HuH-7.5 (cell line): ENCODE measurements at regions not wholly inside any gene's neighbourhood (a gene's known extent, or its start where the extent isn't known, plus 50 kb on each side); places are given as distances from the start of the nearest gene placed in this dataset.

Experiments used
- DNase-seq: peaks from one replicate; pipeline ENCODE4 v3.0.0; 2011; ENCODE audit warnings: low spot score

DNA sequence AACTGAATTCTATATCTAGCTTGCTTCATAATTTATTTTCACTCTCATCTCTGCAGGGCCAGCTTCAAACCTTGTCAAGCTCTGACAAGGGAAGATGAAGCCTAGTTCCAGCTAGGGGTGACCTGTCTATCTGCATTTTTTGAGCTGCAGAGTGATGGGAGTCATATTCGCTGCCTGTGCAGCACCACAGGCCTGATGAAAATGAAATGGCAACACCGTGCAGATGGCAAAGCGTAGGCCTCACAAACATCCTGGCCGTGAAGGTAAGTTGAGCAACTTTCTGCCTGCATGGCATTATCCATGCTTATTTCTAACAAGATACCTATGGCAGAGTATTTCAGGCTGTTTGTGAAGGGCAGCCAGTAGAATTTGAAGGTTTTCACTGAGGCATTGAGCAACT is 86.4 kb upstream of the C1QTNF9B start:
- DNase-seq: no peak

DNA sequence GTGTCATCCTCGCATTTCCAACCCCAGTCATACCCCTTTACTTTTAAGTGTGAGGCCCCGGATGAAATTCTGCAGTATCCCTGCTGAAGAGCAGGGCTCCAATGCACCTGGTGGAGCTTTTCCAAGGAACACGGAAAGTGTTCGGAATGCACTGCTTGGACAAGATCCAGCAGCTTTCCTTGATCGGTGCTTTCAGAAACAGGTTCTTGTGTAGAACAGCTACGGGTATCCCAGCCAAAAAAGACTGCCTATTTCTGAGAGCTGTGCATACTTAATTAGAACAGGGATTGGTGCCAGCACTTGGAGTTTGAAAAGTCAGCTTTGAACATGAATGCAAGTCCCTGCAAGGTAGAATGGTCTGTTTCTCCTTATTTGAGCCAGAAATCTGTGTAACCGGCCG is 87.2 kb upstream of the C1QTNF9B start:
- DNase-seq: no peak

DNA sequence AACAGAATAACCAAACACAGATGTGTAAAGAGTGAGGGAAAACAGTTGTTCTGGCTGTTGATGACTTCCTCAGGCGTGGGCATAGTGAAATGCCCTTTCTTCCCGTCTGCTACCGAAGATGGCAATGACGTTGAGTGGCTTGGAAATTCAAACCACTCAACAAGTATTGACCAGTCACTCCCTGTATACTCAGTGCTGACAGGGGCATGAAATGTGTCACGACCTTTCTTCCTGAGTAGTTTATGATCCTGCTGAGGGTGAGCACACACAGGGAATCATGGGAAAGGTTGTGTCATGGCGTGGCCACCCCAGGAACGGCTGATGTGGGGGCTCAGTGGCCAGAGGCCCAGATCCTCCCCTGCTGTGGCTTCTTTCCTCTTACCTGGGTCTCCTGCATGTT is 87.8 kb upstream of the C1QTNF9B start:
- no peak for DNase-seq

DNA sequence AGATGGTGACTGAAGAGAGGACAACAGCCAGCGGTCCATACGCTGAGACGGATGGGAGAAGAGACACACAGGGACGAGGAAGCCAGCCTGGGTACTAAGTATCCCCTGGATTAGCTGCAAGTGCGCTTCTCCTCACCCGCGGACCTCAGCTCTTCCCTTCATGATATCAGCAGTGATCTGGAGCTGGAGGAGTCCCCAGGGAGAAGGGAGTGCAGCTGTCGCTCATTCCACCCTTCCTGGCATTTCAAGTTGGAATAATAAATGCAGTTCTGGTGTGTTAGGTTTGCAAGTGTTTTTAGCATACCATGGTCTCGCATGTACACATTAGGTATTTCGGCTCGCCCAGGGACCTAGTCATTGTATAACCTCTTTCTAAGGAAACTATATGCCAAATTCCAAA is 88.5 kb upstream of the C1QTNF9B start:
- no peak for DNase-seq

DNA sequence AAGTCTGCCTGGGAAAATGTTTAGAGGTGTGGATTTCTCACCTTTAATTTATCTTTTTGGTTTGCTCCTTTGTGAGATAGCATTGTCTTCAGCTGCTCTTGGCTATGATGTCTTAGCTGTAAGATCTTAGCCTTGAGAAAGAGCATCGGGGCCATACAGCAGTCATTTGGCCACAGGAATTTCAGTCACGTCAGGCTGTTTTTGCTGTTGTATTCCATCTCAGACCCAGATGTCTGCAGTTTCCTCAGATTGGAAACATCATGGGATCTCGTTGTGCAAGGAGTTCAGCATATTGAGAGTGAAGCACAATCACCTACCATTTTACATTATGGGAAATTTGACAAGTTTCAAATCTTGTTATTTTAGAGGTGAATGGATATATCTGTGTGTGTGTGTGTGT is 89.3 kb upstream of the C1QTNF9B start:
- no peak for DNase-seq

DNA sequence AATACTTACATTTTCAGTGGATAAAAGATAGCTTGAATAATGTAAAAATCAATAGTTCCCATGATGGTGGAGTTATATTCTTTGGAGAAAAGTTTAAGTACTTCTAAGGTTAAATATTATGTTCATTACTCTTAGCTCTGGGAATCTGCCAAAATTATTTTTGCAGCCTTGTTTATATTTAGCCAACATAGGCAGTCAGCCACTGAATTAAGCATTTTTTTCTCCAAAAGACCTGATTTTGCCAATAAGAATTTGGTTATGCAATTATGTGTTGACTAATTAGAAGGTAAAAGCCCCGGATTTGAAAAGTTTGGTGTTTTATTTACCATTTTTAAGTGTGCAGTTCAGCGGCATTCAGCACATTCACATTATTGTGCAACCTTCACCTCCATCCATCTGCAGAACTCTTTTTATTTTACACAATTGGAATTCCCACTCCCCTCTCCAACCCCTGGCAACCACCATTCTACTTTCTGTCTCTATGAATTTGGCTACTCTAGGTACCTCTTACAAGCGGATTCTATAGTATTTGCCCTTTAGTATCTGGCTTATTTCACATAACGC is 90.1 kb upstream of the C1QTNF9B start:
- DNase-seq: no peak

DNA sequence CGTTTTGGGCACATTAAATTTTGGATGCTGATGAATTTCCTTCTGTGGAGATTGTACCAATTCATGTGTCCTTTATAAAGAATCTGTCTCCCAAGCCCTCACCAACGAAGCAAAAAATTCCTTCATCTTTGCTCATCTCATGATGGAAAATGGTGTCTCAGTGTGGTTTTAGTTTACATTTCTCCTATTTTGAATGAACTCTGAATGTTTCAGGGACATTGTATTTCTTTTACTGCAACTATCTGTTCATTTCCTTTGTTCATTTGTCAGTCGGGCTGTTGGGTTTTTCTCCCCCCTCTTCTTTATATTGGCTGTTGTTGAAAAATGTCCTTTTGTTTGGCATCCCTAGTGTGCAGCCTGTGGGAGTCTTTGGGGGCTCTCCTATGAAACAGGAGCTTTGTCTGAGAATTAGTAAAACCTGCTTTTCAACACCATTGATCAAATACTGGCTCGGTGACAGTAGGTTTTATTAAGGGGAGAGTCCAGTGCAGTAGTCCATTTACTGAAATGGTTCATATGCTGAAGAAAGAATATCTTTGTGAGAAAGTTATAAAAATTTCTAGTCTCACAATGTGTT is 91.3 kb upstream of the C1QTNF9B start:
- no peak for DNase-seq

DNA sequence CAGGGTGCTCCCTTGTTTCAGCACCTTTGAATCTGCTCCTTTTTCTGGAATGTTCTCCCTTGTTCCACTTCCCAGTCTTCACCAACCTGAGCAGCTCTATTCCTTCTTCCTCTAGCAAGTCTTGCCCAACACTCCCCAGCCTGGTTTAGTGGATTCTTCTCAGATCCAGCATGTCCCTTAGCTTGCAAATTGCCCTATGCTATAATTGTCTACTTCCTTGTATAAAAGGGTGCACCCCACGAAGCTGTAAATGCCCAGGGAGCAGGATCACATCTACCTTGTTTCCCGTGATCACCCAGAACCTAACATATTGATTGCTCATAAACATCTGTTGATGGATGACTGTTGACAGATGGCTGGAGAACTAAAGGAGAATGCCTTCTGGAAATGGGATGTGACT is 93.2 kb upstream of the C1QTNF9B start:
- no peak for DNase-seq

DNA sequence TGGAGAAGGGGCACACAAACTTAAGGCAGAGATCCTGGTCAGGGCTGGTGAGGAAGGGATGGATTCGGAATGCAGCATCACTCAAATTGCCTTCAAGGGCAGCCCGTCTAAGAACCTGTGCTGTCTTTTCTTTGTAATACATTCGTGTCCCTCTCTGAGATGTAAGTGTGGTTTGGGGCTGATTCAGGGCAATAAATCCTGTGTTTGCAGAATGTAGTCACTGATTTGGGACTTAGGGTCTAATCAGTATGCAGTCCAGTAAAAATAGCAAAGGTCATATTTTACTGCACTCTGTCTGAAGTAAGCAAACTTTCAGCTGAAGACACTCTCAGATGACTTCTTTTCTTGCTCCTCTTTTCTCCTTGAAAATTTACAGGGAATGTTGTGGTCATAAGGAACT is 93.8 kb upstream of the C1QTNF9B start:
- no peak for DNase-seq

DNA sequence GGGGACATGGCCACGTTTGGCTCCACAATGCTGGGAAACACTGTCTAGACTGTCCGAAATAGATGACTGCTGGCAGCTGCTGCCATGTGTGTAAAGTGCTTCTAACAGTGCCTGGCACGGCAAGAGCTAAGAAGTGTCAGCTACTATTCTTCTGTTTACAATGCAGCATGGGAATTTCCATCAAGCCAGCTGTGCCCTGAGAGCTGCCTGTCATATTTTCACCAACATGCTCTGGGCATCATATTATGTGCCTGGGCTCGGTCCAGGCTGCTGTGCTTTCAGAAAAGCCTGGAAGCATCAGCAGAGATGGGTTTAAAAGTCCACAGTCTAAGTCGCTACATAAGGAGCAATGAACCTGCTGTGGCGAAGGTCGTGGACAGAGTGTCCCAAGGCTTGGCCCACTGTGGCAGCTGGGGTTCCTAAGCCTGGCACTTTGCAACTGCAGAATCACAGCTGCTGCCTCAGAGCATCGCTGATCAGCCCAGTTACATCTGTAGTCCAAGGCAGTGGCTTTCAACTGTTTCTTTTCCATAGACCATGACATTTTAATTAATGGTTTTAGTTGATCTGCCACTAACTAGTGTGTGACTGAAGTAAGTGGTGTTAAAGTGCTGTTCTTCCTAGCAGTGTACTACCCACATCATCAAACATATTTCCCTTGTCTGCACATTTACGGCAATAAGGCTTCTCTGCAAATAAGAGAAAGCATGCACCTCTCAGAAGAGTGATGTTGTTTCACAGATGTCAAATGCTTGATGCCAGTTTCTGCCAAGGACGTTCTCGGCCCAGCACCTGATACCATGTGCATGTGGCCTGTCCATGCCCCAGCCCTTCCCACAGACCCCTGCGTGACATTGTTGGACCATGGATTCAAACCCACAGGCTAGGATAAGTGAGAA is 95.7 kb upstream of the C1QTNF9B start:
- no peak for DNase-seq

DNA sequence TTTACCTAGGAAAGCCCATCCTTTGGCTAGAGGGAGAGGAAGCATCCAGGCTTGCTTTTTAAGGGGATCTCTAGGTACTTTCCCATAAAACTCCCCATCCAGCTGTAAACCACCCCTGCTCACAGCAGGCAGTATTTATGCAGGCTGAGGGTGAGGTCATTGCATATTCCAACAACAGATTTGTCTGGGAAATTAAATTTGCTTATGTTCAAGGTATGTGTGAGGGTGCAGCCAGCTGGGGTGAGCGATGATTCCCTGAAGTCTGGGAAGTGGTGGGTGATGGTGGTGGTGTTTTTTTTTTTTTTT is 96.3 kb upstream of the C1QTNF9B start:
- DNase-seq: no peak

DNA sequence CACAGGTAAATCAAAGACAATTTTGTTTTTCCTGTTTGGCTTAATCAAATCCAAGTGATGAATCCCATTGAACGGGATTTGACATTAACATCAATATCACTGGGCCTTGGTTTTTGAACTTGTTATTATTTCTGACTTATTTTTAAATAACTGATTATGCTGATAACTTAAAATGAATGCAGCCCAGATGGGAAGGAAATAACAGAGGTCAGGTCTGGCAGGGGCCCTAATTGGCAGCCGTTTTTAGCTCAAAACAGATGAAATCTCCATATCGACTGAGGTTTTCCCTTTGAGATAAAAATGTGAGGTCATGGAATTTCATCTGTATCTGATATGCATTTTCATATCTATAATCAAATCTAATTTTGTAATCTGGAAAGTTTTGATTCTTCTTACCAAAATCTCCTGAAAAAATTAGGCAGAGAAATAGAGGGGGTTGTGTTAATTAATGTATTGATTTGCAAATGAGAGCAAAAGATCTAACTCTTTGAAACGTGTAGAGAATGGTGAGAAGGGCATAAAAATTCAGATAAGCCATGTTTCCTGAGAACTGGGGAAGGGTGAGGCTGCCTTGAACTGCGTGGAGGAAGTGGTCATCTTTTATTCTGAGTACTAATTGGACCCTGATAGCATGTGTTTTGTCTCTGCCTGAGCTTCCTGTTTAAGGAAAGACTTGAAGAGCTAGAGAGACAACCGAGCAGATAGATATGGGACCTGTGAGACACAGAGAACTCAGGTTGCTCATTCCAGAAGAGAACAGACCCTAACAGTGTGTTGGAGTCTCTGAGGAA is 98.2 kb upstream of the C1QTNF9B start:
- DNase-seq: no peak

DNA sequence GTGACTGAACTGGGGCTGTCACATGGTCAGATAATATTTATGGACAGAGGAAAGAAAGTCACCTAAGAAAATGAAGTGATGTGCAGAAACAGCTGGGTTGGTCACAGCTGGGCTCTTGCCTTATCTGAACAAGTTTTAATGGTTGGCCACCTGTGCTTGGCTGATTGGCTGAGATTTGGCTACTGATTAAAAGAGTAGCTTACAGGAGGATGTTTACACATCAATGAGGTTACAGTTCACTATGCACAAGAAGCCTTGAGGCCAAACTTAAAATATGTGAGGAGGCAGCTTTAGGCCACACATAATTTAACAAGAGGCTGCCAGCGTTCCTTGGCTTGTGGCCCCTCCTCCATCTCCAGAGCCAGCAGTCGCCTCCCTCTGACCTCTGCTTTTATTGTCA is 99.2 kb upstream of the C1QTNF9B start:
- no peak for DNase-seq

DNA sequence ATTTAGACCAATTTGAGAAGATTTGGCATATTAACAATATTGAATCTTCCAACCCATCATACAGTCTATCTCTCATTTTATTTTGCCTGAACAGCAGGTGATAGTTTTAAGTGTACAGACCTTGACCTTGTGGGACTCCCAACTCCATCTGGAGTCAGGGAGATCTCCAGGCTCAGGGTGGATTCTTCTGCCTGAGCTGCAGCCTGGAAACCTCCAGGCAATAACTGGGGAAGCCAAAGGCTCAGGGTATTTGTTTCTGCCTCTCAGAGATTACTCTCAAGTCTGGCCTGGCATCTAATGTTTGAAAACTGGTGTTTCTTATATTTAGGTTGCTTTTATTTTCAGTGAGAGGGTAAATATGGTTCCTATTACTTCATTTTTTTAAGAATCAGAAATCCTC is 102.1 kb upstream of the C1QTNF9B start:
- no peak for DNase-seq

DNA sequence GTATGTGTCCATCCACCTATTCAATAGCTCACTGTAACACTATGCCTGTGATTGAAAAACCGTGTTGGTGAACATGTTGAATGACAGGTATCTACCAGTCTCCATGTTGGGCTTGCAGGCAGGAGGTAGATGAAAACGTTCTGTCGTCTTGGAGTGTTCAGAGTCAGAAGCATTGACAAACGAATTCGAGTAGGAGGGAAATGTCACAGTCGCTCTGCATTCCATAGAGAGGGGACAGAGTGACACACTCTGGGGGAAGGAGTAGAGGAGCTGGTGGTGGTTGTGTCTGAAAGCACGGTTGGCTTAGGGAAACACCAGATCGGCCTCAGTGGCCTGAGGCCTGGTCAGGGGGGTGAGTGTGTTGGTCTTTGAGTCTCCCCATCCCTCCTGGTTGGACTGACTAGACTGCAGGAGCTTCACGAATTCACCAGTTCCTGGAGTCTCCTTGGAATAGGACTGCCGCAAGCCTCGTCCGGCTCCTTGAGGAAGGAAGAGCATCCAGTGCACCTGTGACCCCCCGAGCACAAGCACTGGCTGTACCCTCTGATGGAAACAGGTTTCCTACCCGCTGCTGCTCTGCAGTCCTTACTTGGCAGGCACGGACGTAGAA is 105.0 kb upstream of the C1QTNF9B start:
- no peak for DNase-seq

DNA sequence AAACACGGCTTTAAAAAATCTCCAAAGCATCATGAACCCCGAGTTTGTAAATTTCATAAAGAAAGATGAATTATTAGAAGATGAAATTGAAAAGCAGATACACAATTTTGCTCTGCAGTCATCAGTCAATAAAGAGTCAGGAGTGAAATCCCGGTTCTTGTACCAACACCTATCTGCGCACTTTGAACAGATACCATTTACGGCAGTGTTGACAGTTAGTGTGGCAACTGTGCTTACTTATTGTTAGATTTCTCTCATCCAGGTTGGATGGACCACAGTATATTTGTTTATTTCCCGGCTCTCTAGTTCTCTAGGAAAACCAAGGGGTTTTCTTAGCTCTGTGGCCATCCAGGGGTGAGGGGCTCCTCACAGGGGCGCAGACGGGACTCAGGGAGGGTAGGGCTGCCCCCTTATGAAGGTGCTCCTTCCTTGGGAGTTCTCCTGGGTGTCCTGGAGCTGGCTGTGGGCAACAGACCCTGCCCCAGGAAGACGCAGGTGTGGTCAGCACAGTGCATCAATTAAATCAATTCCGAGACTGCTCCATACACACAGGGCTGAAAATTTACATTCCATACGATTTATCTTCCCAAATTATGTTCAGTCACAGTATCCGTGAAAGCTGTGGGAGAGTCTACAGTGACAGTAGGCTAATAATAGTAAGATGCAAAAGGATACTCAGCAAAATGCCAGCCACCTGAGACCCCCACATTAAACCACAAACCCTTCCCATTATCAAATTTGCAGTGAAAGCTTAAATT is 107.0 kb upstream of the C1QTNF9B start:
- DNase-seq: no peak

DNA sequence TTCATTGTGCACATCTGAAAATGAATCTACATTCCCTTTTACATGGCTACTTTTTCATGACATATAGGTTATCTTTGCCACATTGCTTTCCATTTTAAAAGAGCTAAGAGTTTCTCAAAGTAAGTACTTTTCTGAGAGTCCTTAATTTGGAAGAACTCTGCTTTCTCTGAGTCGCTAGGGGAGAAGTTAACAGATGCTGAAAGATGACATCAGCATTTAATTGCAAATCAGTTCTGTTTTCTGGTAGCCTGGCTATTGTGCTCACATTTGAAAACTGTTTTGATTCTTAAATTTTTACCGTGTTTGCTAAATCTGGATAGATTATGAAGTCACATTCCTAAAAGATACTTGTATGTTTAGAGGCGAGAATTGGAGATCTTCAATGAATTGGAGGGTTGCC is 107.7 kb upstream of the C1QTNF9B start:
- DNase-seq: no peak

DNA sequence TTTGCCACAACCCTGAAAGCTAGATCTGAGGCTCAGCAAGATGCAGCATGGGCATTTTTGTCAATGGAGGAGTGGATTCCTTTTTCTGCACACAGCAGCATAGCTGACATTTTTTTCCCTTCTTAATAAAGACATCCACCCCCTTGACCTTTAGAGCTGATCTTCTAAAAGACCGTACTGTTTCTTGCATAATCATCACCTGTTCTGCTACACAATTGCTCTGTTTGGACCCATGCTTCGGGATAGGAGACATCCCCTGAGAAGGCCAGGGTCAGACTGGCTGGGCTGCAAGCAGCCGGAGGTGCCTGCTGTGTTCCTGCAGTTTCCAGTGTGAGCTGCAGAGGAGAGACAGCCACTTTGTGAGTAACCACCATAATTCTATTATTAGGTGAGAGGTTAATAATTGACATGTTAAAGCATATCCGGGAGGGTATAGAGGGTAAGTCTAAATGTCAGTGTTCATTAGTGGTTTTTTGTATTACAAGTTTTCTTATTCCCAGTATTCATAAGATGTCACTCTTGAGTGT is 108.5 kb upstream of the C1QTNF9B start:
- no peak for DNase-seq

DNA sequence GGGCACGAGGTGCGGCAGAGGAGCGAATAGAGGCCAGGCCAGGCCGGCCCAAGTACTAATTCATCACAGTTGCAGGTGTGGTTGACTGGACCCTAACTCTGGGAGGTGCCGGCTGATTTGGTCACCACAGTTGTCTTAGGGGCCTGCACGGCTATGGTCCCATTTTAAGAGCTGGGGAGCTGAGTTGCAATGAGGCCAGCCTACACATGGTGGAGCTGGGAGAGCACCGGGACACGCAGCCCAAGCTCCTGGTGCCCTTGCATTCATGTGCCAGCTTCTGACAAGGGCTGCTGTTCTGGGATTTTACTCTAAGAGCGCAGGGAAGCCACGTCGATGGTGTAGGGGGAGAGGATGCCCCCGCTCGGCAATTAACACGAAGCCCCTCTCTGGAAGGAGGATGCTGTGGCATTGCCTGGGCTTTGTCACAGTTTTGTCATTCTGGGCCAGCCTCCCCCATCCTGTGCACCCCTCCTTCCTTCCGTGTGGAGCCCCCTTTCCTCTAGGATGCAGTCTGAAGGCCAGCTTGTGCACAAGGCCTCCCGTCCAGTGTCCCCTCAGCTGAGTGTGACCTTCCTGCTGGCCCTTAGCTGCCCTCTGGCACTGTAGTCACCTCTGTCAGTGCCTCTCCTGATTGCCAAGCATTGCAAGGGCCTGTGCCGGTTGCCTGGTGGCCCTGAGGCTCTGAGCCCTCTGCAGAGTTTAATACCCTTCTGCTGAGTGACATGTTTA is 109.4 kb upstream of the C1QTNF9B start:
- DNase-seq: no peak

DNA sequence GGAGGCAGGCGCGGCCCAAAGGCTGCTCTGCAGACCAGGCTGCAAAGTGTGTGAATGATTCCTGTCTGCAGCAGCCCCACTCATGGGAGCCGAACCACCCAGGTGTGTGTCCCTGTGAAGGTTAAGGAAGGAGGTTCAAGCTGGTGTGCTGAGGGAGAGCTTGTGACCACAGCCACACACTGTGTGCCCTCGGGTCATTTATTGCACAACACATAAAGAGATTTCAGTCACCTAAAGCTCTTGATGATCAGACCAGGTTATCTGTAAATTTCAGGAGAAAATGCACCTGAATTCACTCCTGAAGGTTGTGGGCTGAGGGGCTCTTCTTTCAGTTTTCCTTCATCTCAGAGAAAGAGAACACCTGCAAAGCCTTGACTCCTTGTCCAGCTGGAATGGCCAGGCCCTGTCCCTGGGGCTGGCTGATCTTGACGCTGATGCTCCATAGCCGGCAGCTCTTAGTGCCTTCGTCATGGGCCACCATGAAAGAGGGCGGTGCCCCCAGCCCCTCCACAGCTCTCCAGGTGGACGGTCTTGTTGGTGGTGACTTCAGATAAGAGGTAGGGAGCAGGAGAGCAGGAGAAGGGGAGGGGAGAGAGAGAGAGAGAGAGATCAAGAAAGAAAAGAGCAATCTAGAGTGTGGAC is 110.8 kb upstream of the C1QTNF9B start:
- no peak for DNase-seq
